Tibial artery (tissue), 4 donors: ENCODE measurements at regions not wholly inside any gene's neighbourhood (a gene's known extent, or its start where the extent isn't known, plus 50 kb on each side); places are given as distances from the start of the nearest gene placed in this dataset.
A peak's percentile ranks its signal among the peaks of the same experiment; 100 is the strongest.

Experiments
- DNase-seq, 2 donors: peaks; one replicate each; pipeline ENCODE4 v3.0.0-alpha.2; 2019
- H3K27ac ChIP-seq, 2 donors: fragments of 200-600 bp; sonication (generic) in 1 of 2; 1 replicate in 1 of 2; 2 replicates in 1 of 2; pipeline ENCODE4 v1.5.1; 2018 to 2019; ENCODE audit warnings: mild to moderate bottlenecking in 1 of 2
- H3K27me3 ChIP-seq, 2 donors: fragments of 200-600 bp; sonication (generic) in 1 of 2; one replicate each; pipeline versions ENCODE4 v1.5.1 to v1.6.0; 2016 to 2019
- H3K36me3 ChIP-seq, 3 donors: fragments of 200-600 bp; sonication (generic) in 2 of 3; one replicate each; pipeline ENCODE4 v1.5.1; 2016 to 2019; ENCODE audit warnings: mild to moderate bottlenecking in 2 of 3
- H3K4me1 ChIP-seq, 4 donors: fragments of 200-600 bp; sonication (generic) in 2 of 4; 1 replicate in 3 of 4; 2 replicates in 1 of 4; pipeline ENCODE4 v1.5.1; 2016 to 2019
- H3K4me3 ChIP-seq, 2 donors: fragments of 200-600 bp; sonication (generic) in 1 of 2; 1 replicate in 1 of 2; 2 replicates in 1 of 2; pipeline ENCODE4 v1.5.1; 2018 to 2019; ENCODE audit warnings: mild to moderate bottlenecking in 2 of 2
- H3K9me3 ChIP-seq, 3 donors: fragments of 200-600 bp; sonication (generic) in 1 of 3; one replicate each; pipeline ENCODE4 v1.5.1; 2016 to 2019
- CTCF ChIP-seq, 2 experiments: fragments of 200-600 bp in 1 of 2; fragments of 450-650 bp in 1 of 2; IDR thresholded peaks; one replicate each; pipeline ENCODE4 v1.5.1; 2017 to 2019; ENCODE audit warnings: antibody characterized with exemption in 2 of 2, mild to moderate bottlenecking in 1 of 2, moderate library complexity in 1 of 2
- intact Hi-C: fragments of 100-400 bp; cut with DNase I; formaldehyde crosslinking; loops from one replicate; pipeline ENCODE4 v1.15.0; 2023; ENCODE audit warnings: low total_unique reads

GRCh38 chr6:170050591-170051041 is 240.3 kb downstream of the DLL1 start:
- Histone ChIP-seq H3K36me3 (no peaks in the 10 kb centered on the region), H3K27me3 (peaks cover 0 to 21% of the 10 kb centered on the region in 2 donors), H3K9me3 (no peaks in the 10 kb centered on the region), H3K27ac (no peak overlapping the region), H3K4me3 (no peak overlapping the region), H3K4me1 (no peaks in the 10 kb centered on the region)
- intact Hi-C loops, result no loop called here
- DNase-seq, result peak; percentile 16 to 51
- TF ChIP-seq CTCF (IDR thresholded peaks at IDR 0.05), result no peak

DNA sequence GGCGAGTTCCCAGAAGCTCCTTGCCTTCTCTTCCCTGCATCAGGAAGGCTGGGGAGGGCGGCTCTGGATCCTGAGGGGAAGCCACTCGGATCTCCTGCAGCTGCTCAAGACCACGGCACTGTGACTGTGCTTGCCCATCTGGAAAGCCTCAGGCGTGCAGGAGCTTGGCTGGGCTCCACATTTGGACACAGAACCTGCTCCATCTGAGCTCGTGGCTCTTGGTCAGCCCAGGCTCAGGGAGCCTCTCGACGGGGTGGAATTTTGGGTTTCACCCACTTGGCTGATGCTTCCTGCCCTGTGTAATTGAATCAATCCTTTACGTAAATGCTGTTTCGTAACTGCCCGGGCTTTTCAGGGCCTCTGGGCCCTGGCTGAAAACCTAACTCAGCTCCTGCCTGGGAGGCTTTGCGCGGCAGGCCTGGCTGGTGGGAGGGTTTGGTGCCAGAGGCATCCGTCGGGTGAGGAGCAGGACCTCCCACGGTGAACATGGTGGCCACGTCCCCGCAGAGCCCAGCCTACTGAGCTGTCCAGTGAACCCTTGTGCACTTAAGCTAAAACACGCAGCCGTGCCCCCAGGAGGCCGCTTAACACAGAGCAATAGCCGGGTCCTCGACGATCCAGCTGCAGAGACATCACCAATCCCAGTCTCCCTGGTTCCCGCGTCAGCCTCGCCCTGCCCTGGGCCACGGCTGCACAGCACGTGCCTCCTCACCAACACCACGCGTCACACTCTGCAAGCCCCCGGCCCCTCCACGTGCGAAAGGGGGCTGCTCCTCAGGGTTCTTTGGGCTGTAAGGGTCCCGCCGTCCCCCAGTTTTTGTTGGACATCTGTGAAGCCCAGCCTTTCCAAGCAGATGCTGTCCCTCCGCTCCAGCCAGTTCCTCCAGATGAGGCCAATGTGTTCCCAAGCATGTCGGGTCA is 241.0 kb downstream of the DLL1 start:
- Histone ChIP-seq H3K4me1 (no peaks in the 10 kb centered on the region), H3K27me3 (peaks cover 0 to 21% of the 10 kb centered on the region in 2 donors), H3K4me3 (no peak overlapping the region), H3K36me3 (no peaks in the 10 kb centered on the region), H3K9me3 (no peaks in the 10 kb centered on the region), H3K27ac (no peak overlapping the region)
- DNase-seq, result peak; percentile 48 to 75
- TF ChIP-seq CTCF (IDR thresholded peaks at IDR 0.05), result no peak
- intact Hi-C loops, result no loop called here

DNA sequence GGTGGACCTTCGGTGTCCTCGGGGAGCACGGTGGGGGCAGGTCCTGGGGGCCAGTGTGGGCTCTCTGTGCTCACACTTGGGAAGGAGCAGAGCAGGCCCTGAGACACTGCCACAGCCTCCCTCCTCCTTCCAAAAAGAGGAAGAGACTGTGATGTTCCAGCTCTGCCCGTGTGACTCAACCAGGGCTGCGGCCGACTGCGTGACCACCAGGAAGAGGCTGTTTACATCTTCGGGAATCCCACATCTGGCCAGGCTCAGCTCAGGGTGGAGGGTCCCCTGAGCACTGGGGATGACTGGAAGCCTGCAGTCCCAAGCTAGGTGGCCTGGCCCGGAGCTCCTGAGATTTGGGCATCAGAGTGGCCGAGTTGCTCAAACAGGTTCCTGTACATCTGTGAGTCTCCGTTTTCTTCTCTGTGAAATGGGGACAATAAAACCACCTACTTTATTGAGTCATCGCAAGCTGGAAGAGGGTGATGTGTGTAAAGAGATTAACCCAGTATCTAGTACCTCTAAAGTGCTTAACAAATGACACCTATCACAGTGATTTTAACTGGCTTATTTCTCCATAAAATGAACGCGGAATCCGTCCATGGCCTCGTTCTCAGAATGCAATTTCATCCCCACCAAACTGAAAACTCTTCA is 242.1 kb downstream of the DLL1 start:
- H3K4me3 ChIP-seq, result no peak overlapping the region
- H3K27ac ChIP-seq, result no peak overlapping the region
- H3K4me1 ChIP-seq, result no peaks in the 10 kb centered on the region
- intact Hi-C loops, result no loop called here
- H3K36me3 ChIP-seq, result no peaks in the 10 kb centered on the region
- no peaks in the 10 kb centered on the region for H3K9me3 ChIP-seq
- peaks cover 0 to 15% of the 10 kb centered on the region in 2 donors for H3K27me3 ChIP-seq
- peak; percentile 60 to 78 for DNase-seq
- no peak for TF ChIP-seq CTCF (IDR thresholded peaks at IDR 0.05)

GRCh38 chr6:170047823-170048222 is 243.1 kb downstream of the DLL1 start:
- H3K27me3 ChIP-seq, result peaks cover 0 to 8% of the 10 kb centered on the region in 2 donors
- H3K4me3 ChIP-seq, result no peak overlapping the region
- no peaks in the 10 kb centered on the region for H3K36me3 ChIP-seq
- intact Hi-C loops, result no loop called here
- no peak overlapping the region for H3K27ac ChIP-seq
- H3K4me1 ChIP-seq, result no peaks in the 10 kb centered on the region
- H3K9me3 ChIP-seq, result no peaks in the 10 kb centered on the region
- no peak for TF ChIP-seq CTCF (IDR thresholded peaks at IDR 0.05)
- peak in 1 of 2 donors; percentile 46 for DNase-seq

GRCh38 chr6:170046791-170047626 is 243.9 kb downstream of the DLL1 start:
- H3K4me3 ChIP-seq, result no peak overlapping the region
- H3K27me3 ChIP-seq, result peaks cover 0 to 8% of the 10 kb centered on the region in 2 donors
- H3K9me3 ChIP-seq, result no peaks in the 10 kb centered on the region
- peak in 1 of 2 donors; percentile 66 for DNase-seq
- H3K4me1 ChIP-seq, result no peaks in the 10 kb centered on the region
- intact Hi-C loops, result no loop called here
- no peak overlapping the region for H3K27ac ChIP-seq
- no peaks in the 10 kb centered on the region for H3K36me3 ChIP-seq
- no peak for TF ChIP-seq CTCF (IDR thresholded peaks at IDR 0.05)
